CD4-positive, alpha-beta T cell treated with Interleukin-1 beta for 1 hour (primary cell): ENCODE measurements at regions not wholly inside any gene's neighbourhood (a gene's known extent, or its start where the extent isn't known, plus 50 kb on each side); places are given as distances from the start of the nearest gene placed in this dataset.
"Not testable (repeated sequence)": the region's sequence is repeated elsewhere in the genome, so short reads cannot be mapped to it uniquely, and the experiment has no call there.

Experiments
- DNase-seq, 2 donors: peaks; one replicate each; pipeline ENCODE4 v3.0.0-alpha.2; 2020 to 2022

GRCh38 chr4:58359590-58359989 is 1249.4 kb upstream of the IGFBP7 start:
- DNase-seq: no peak

GRCh38 chr4:58357947-58358346 is 1247.8 kb upstream of the IGFBP7 start:
- no peak for DNase-seq

- DNase-seq: no peak
These were observed 1214.9 kb upstream of the IGFBP7 start for GRCh38 chr4:58325070-58325469.

- no peak for DNase-seq
These were observed 1203.3 kb upstream of the IGFBP7 start for GRCh38 chr4:58313444-58313843.

- DNase-seq: no peak
These were observed 1193.3 kb upstream of the IGFBP7 start for GRCh38 chr4:58303456-58303855.

- no peak for DNase-seq
These were observed 1191.3 kb upstream of the IGFBP7 start for GRCh38 chr4:58301376-58301999.

GRCh38 chr4:58286335-58286734 is 1176.2 kb upstream of the IGFBP7 start:
- DNase-seq: no peak

- not testable (repeated sequence) for DNase-seq
These were observed 1170.7 kb upstream of the IGFBP7 start for GRCh38 chr4:58280928-58281327.

GRCh38 chr4:58275856-58276255 is 1165.7 kb upstream of the IGFBP7 start:
- DNase-seq: no peak

GRCh38 chr4:58274553-58274952 is 1164.4 kb upstream of the IGFBP7 start:
- DNase-seq: no peak

- DNase-seq: no peak
These were observed 1162.1 kb upstream of the IGFBP7 start for GRCh38 chr4:58272311-58272710.

- DNase-seq: no peak
These were observed 1155.5 kb upstream of the IGFBP7 start for GRCh38 chr4:58265734-58266133.

GRCh38 chr4:58261526-58261925 is 1151.3 kb upstream of the IGFBP7 start:
- no peak for DNase-seq

GRCh38 chr4:58254291-58254690 is 1144.1 kb upstream of the IGFBP7 start:
- DNase-seq: no peak

- DNase-seq: no peak
These were observed 1142.5 kb upstream of the IGFBP7 start for GRCh38 chr4:58252656-58253055.

GRCh38 chr4:58247792-58248191 is 1137.6 kb upstream of the IGFBP7 start:
- no peak for DNase-seq

GRCh38 chr4:58225460-58225859 is 1115.3 kb upstream of the IGFBP7 start:
- no peak for DNase-seq

- DNase-seq: no peak
These were observed 1109.0 kb upstream of the IGFBP7 start for GRCh38 chr4:58219179-58219578.

- no peak for DNase-seq
These were observed 1106.3 kb upstream of the IGFBP7 start for GRCh38 chr4:58216461-58216860.

- no peak for DNase-seq
These were observed 1104.2 kb upstream of the IGFBP7 start for GRCh38 chr4:58214376-58214775.

GRCh38 chr4:58209551-58209950 is 1099.4 kb upstream of the IGFBP7 start:
- DNase-seq: no peak

- DNase-seq: no peak
These were observed 1098.8 kb upstream of the IGFBP7 start for GRCh38 chr4:58209001-58209400.

- no peak for DNase-seq
These were observed 1095.5 kb upstream of the IGFBP7 start for GRCh38 chr4:58205446-58206235.

GRCh38 chr4:58192217-58192616 is 1082.0 kb upstream of the IGFBP7 start:
- DNase-seq: no peak

- no peak for DNase-seq
These were observed 1080.9 kb upstream of the IGFBP7 start for GRCh38 chr4:58191109-58191508.
